ENCODE measurements at regions not wholly inside any gene's neighbourhood (a gene's known extent, or its start where the extent isn't known, plus 50 kb on each side); places are given as distances from the start of the nearest gene placed in this dataset.
A peak's percentile ranks its signal among the peaks of the same experiment; 100 is the strongest.

DNA sequence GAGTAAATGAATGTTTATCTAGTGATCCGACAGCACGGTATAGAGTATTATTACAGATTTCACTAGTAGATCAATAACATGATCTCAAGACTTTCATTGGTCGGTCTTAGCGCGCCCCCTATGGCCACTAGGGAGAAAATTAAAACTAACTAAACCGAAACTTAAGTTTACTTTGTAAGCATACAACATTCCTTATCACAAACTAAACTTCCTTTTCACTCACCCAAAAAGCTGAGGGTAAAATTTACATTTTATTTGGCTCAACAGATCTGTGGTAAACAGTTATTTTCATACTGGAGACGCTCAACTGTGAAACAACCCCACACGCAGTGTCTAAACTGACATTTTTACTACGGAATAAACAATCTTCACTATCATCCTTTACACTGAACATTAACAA, 215.6 kb upstream of the MAP2 start:
- peak; percentile 44 to 45 for DNase-seq
- Histone ChIP-seq H3K27me3 (replicated peaks; ENCODE audit: control insufficient read depth, insufficient read depth, low read length) (no peaks in the 10 kb centered on the region), H3K4me3 (ENCODE audit: low read depth, low read length) (no peak overlapping the region), H3K9me3 (no peaks in the 10 kb centered on the region), H3K36me3 (ENCODE audit: control insufficient read depth, insufficient read depth, low read length) (no peaks in the 10 kb centered on the region), H3K4me1 (no peaks in the 10 kb centered on the region)
- intact Hi-C loops (cut with micrococcal nuclease; ENCODE audit: unreplicated experiment): loop anchor here (1.0 kb wide), 6 partner anchors 388 to 835 kb away; no protein-coding TSS in a partner anchor
- ChIA-PET POLR2A (no interaction called here), CTCF (interaction anchor here (1.4 kb wide), 1 partner anchor 388 kb away, joined by 5 read pairs; no protein-coding TSS in a partner anchor)
- no peak overlapping the region for H3K4me3 Mint-ChIP-seq (ENCODE audit: unreplicated experiment)
- peaks cover 3% of the 10 kb centered on the region for H3K27me3 Mint-ChIP-seq (ENCODE audit: insufficient read depth, unreplicated experiment)
- TF ChIP-seq CTCF (IDR thresholded peaks at IDR 0.05; ENCODE audit: insufficient read depth in 1 of 2, low read depth in 1 of 2, low read length in 1 of 2, severe bottlenecking in 1 of 2, unreplicated experiment in 1 of 2): peak; percentile 57 to 65
- H3K4me1 Mint-ChIP-seq (ENCODE audit: low read depth, unreplicated experiment): no peaks in the 10 kb centered on the region
- BruUV-seq (replicated peaks): no TSS peak
- H3K9me3 Mint-ChIP-seq (ENCODE audit: unreplicated experiment): no peaks in the 10 kb centered on the region
- no peaks in the 10 kb centered on the region for H3K36me3 Mint-ChIP-seq (ENCODE audit: insufficient read depth, unreplicated experiment)
- H3K27ac Mint-ChIP-seq (ENCODE audit: unreplicated experiment): no peak overlapping the region

GRCh38 chr2:209209943-209210342, 213.9 kb upstream of the MAP2 start:
- H3K4me3 Mint-ChIP-seq (ENCODE audit: unreplicated experiment): no peak overlapping the region
- BruUV-seq (replicated peaks): no TSS peak

DNA sequence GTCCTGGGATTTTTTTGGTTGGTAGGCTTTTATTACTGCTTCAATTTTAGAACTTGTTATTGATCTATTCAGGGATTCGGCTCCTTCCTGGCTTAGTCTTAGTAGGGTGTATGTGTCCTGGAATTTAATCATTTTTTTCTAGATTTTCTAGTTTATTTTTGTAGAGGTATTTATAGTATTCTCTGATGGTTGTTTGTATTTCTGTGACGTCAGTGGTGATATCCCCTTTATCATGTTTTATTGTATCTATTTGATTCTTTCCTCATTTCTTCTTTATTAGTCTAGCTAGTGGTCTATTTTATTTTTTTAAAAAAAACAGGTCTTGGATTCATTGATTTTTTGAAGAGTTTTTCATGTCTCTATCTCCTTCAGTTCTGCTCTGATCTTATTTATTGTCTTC, 193.3 kb upstream of the MAP2 start:
- Histone ChIP-seq H3K4me1 (no peaks in the 10 kb centered on the region), H3K36me3 (ENCODE audit: control insufficient read depth, insufficient read depth, low read length) (no peaks in the 10 kb centered on the region), H3K9me3 (no peaks in the 10 kb centered on the region), H3K27me3 (replicated peaks; ENCODE audit: control insufficient read depth, insufficient read depth, low read length) (no peaks in the 10 kb centered on the region), H3K4me3 (ENCODE audit: low read depth, low read length) (no peak overlapping the region)
- Mint-ChIP-seq H3K27me3 (ENCODE audit: insufficient read depth, unreplicated experiment) (no peaks in the 10 kb centered on the region), H3K9me3 (ENCODE audit: unreplicated experiment) (no peaks in the 10 kb centered on the region), H3K4me3 (ENCODE audit: unreplicated experiment) (no peak overlapping the region), H3K27ac (ENCODE audit: unreplicated experiment) (no peak overlapping the region), H3K36me3 (ENCODE audit: insufficient read depth, unreplicated experiment) (no peaks in the 10 kb centered on the region), H3K4me1 (ENCODE audit: low read depth, unreplicated experiment) (no peaks in the 10 kb centered on the region)
- DNase-seq: no peak
- ChIA-PET POLR2A (no interaction called here), CTCF (no interaction called here)
- TF ChIP-seq CTCF (IDR thresholded peaks at IDR 0.05; ENCODE audit: insufficient read depth in 1 of 2, low read depth in 1 of 2, low read length in 1 of 2, severe bottlenecking in 1 of 2, unreplicated experiment in 1 of 2): no peak
- intact Hi-C loops (cut with micrococcal nuclease; ENCODE audit: unreplicated experiment): no loop called here
- no TSS peak for BruUV-seq (replicated peaks)

More at GRCh38 chr2:209209943-209210342, 213.9 kb upstream of the MAP2 start:
- CTCF ChIA-PET: no interaction called here
- H3K27ac Mint-ChIP-seq (ENCODE audit: unreplicated experiment): no peak overlapping the region
- intact Hi-C loops (cut with micrococcal nuclease; ENCODE audit: unreplicated experiment): no loop called here
- no peaks in the 10 kb centered on the region for H3K36me3 Mint-ChIP-seq (ENCODE audit: insufficient read depth, unreplicated experiment)
- no peak overlapping the region for H3K4me3 ChIP-seq (ENCODE audit: low read depth, low read length)
- no peaks in the 10 kb centered on the region for H3K27me3 ChIP-seq (replicated peaks; ENCODE audit: control insufficient read depth, insufficient read depth, low read length)
- H3K4me1 Mint-ChIP-seq (ENCODE audit: low read depth, unreplicated experiment): no peaks in the 10 kb centered on the region
- H3K36me3 ChIP-seq (ENCODE audit: control insufficient read depth, insufficient read depth, low read length): no peaks in the 10 kb centered on the region
- H3K27me3 Mint-ChIP-seq (ENCODE audit: insufficient read depth, unreplicated experiment): peaks cover 3% of the 10 kb centered on the region
- no peaks in the 10 kb centered on the region for H3K4me1 ChIP-seq
- DNase-seq: no peak
- H3K9me3 ChIP-seq: no peaks in the 10 kb centered on the region
- no peaks in the 10 kb centered on the region for H3K9me3 Mint-ChIP-seq (ENCODE audit: unreplicated experiment)
- POLR2A ChIA-PET: no interaction called here
- TF ChIP-seq CTCF (IDR thresholded peaks at IDR 0.05; ENCODE audit: insufficient read depth in 1 of 2, low read depth in 1 of 2, low read length in 1 of 2, severe bottlenecking in 1 of 2, unreplicated experiment in 1 of 2): no peak
